RWPE1 (cell line): ENCODE measurements at regions not wholly inside any gene's neighbourhood (a gene's known extent, or its start where the extent isn't known, plus 50 kb on each side); places are given as distances from the start of the nearest gene placed in this dataset.

Experiments
- CTCF ChIA-PET: fragments of 350-600 bp; sonication (Branson Sonifier 250); formaldehyde crosslinking; extraction: SDS; loops from one replicate; lab custom pipeline; 2021; lab: Yijun Ruan, JAX
- POLR2A ChIA-PET: fragments of 400-600 bp; formaldehyde crosslinking; extraction: SDS; loops from one replicate; lab custom pipeline; 2020; ENCODE audit warnings: antibody characterized with exemption; ENCODE audit not compliant: low non-redundant PET; lab: Yijun Ruan, JAX
- DNase-seq: peaks from one replicate; pipeline ENCODE4 v3.0.0; 2012; ENCODE audit warnings: low spot score
- H3K27ac ChIP-seq: fragments of 450-650 bp; 2 replicates; pipeline ENCODE4 v1.5.1; 2017
- CTCF ChIP-seq: fragments of 450-650 bp; conservative IDR thresholded peaks from 2 replicates; pipeline ENCODE4 v1.5.1; 2017; ENCODE audit warnings: low read depth, mild to moderate bottlenecking

- no peak for DNase-seq
- ChIA-PET POLR2A (no interaction called here), CTCF (no interaction called here)
- no peak overlapping the region for H3K27ac ChIP-seq
- TF ChIP-seq CTCF, result no peak
These were observed 369.9 kb upstream of the C2CD4B start for GRCh38 chr15:62534996-62535395.

- no peak overlapping the region for H3K27ac ChIP-seq
- no peak for DNase-seq
- no peak for TF ChIP-seq CTCF
- ChIA-PET POLR2A (no interaction called here), CTCF (interaction anchor here (0.5 kb wide), 1 partner anchor 43 kb away, joined by 6 read pairs; no protein-coding TSS in a partner anchor)
These were observed 374.2 kb upstream of the C2CD4B start for GRCh38 chr15:62539236-62539635.

- DNase-seq, result no peak
- POLR2A ChIA-PET, result no interaction called here
- CTCF ChIA-PET, result no interaction called here
- no peak overlapping the region for H3K27ac ChIP-seq
- TF ChIP-seq CTCF, result no peak
These were observed 376.2 kb upstream of the C2CD4B start for GRCh38 chr15:62541250-62541649.

GRCh38 chr15:62541846-62542245, 376.8 kb upstream of the C2CD4B start:
- POLR2A ChIA-PET, result no interaction called here
- TF ChIP-seq CTCF, result no peak
- H3K27ac ChIP-seq, result no peak overlapping the region
- no peak for DNase-seq
- CTCF ChIA-PET, result no interaction called here

- no peak for DNase-seq
- POLR2A ChIA-PET, result no interaction called here
- CTCF ChIA-PET, result no interaction called here
These were observed 379.4 kb upstream of the C2CD4B start for GRCh38 chr15:62544446-62544845.

GRCh38 chr15:62545467-62546227, 380.6 kb upstream of the C2CD4B start:
- CTCF ChIA-PET, result no interaction called here
- POLR2A ChIA-PET, result no interaction called here
- no peak for TF ChIP-seq CTCF
- no peak for DNase-seq
- H3K27ac ChIP-seq, result peak overlapping the region; percentile 71

More at GRCh38 chr15:62544446-62544845, 379.4 kb upstream of the C2CD4B start:
- no peak for TF ChIP-seq CTCF
- no peak overlapping the region for H3K27ac ChIP-seq
